ENCODE measurements at regions not wholly inside any gene's neighbourhood (a gene's known extent, or its start where the extent isn't known, plus 50 kb on each side); places are given as distances from the start of the nearest gene placed in this dataset.

DNA sequence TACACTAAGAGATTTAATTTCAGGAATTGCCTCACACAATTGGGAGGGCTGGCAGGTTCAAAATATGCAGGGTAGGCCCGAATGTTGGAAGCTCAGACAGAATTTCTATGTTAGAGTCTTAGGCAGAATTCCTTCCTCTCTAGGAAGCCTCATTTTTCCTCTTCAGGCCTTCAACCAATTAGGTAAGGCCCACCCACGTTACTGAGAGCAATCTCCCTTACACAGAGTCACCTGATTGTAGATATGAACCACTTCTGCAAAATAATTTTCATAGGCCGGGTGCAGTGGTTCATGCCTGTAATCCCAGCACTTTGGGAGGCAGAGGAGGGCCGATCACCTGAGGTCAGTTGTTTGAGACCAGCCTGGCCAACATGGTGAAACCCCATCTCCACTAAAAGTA lies 50.2 kb upstream of the HIVEP1 start:
- Histone ChIP-seq H3K27ac (replicated peaks) (no peak overlapping the region), H3K27me3 (ENCODE audit: insufficient read depth, poor library complexity, severe bottlenecking) (no peaks in the 10 kb centered on the region), H3K4me3 (replicated peaks; ENCODE audit: insufficient read depth, low read length) (no peak overlapping the region)
- TF ChIP-seq, protein P1, sequence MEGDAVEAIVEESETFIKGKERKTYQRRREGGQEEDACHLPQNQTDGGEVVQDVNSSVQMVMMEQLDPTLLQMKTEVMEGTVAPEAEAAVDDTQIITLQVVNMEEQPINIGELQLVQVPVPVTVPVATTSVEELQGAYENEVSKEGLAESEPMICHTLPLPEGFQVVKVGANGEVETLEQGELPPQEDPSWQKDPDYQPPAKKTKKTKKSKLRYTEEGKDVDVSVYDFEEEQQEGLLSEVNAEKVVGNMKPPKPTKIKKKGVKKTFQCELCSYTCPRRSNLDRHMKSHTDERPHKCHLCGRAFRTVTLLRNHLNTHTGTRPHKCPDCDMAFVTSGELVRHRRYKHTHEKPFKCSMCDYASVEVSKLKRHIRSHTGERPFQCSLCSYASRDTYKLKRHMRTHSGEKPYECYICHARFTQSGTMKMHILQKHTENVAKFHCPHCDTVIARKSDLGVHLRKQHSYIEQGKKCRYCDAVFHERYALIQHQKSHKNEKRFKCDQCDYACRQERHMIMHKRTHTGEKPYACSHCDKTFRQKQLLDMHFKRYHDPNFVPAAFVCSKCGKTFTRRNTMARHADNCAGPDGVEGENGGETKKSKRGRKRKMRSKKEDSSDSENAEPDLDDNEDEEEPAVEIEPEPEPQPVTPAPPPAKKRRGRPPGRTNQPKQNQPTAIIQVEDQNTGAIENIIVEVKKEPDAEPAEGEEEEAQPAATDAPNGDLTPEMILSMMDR (IDR thresholded peaks at IDR 0.05; ENCODE audit: insufficient read depth, low read length), result no peak
- TF ChIP-seq, protein P2, sequence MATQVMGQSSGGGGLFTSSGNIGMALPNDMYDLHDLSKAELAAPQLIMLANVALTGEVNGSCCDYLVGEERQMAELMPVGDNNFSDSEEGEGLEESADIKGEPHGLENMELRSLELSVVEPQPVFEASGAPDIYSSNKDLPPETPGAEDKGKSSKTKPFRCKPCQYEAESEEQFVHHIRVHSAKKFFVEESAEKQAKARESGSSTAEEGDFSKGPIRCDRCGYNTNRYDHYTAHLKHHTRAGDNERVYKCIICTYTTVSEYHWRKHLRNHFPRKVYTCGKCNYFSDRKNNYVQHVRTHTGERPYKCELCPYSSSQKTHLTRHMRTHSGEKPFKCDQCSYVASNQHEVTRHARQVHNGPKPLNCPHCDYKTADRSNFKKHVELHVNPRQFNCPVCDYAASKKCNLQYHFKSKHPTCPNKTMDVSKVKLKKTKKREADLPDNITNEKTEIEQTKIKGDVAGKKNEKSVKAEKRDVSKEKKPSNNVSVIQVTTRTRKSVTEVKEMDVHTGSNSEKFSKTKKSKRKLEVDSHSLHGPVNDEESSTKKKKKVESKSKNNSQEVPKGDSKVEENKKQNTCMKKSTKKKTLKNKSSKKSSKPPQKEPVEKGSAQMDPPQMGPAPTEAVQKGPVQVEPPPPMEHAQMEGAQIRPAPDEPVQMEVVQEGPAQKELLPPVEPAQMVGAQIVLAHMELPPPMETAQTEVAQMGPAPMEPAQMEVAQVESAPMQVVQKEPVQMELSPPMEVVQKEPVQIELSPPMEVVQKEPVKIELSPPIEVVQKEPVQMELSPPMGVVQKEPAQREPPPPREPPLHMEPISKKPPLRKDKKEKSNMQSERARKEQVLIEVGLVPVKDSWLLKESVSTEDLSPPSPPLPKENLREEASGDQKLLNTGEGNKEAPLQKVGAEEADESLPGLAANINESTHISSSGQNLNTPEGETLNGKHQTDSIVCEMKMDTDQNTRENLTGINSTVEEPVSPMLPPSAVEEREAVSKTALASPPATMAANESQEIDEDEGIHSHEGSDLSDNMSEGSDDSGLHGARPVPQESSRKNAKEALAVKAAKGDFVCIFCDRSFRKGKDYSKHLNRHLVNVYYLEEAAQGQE (IDR thresholded peaks at IDR 0.05; ENCODE audit: insufficient replicate concordance, low read depth), result no peak
- TF ChIP-seq POLR2AphosphoS5 (IDR thresholded peaks at IDR 0.05; ENCODE audit: low read depth), result no peak
- TF ChIP-seq SPI1 (IDR thresholded peaks at IDR 0.05; ENCODE audit: borderline replicate concordance, low read depth), result no peak
- TF ChIP-seq GABPA (IDR thresholded peaks at IDR 0.05; ENCODE audit: low read depth), result no peak
- no peak for DNase-seq (ENCODE audit: low read depth in 1 of 2, low spot score in 1 of 2)

DNA sequence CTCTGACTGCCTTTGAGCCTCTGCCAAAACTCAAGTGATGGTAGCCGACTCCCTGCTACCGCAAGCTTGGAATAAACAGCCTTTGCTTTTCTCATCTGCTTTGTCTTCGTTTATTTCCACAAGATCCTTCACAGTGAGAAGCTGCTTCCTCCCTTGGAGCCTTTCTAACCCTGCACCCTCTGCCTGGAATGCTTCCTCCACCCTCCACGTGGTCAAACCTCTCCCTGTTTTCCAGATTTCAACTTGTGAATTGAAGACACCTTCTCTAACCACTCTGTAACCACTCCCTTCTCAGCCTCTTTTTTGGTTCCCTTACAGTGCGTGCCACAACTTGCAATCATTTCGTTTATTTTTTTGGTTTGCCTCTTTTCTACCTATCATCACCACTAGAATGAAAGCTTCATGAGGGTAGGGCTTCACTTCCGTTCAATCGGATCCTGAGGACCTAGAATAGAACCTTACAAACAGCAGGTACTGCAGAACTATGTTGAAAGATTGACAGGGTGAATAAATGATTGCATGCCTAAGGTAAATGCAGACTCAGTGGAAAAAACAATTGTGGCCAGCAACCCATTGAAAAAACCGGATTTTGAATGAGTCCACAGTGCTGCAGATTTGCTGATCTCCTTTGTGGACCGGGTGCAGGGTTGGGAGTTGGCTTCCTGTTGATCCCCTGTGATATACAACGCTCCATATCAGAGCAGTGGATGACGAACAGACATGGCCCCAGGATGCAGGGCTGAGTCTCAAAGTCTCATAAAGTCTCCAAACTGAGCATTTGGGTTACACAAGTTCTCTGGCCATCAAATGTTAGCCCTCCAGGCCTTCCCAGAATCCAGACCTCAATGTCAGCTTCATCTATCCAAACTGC lies 51.0 kb upstream of the HIVEP1 start:
- no peak overlapping the region for H3K27ac ChIP-seq (replicated peaks)
- H3K4me3 ChIP-seq (replicated peaks; ENCODE audit: insufficient read depth, low read length), result no peak overlapping the region
- DNase-seq (ENCODE audit: low read depth in 1 of 2, low spot score in 1 of 2), result no peak
- TF ChIP-seq, protein P2 (IDR thresholded peaks at IDR 0.05; ENCODE audit: insufficient replicate concordance, low read depth), result no peak
- TF ChIP-seq, protein P1 (IDR thresholded peaks at IDR 0.05; ENCODE audit: insufficient read depth, low read length), result no peak
- TF ChIP-seq SPI1 (IDR thresholded peaks at IDR 0.05; ENCODE audit: borderline replicate concordance, low read depth), result no peak
- TF ChIP-seq POLR2AphosphoS5 (IDR thresholded peaks at IDR 0.05; ENCODE audit: low read depth), result no peak
- TF ChIP-seq GABPA (IDR thresholded peaks at IDR 0.05; ENCODE audit: low read depth), result no peak
- H3K27me3 ChIP-seq (ENCODE audit: insufficient read depth, poor library complexity, severe bottlenecking), result no peaks in the 10 kb centered on the region

DNA sequence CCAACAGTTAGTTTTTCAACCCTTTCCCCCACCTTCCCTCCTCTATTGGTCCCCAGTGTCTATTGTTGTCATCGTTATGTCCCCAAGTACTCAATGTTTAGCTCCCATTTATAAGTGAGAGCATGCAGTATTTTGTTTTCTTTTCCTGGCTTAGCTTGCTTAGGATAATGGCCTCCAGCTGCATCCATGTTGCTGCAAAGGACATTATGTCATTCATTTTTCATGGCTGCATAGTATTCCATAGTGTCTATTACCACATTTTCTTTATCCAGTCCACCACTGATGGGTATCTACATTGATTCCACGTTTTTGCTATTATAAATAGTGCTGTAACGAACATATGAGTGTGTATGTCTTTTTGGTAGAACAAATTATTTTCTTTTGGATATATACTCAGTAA lies 55.3 kb upstream of the HIVEP1 start:
- Histone ChIP-seq H3K27ac (replicated peaks) (no peak overlapping the region), H3K27me3 (ENCODE audit: insufficient read depth, poor library complexity, severe bottlenecking) (no peaks in the 10 kb centered on the region), H3K4me3 (replicated peaks; ENCODE audit: insufficient read depth, low read length) (no peak overlapping the region)
- no peak for DNase-seq (ENCODE audit: low read depth in 1 of 2, low spot score in 1 of 2)
- TF ChIP-seq GABPA (IDR thresholded peaks at IDR 0.05; ENCODE audit: low read depth) (no peak), SPI1 (IDR thresholded peaks at IDR 0.05; ENCODE audit: borderline replicate concordance, low read depth) (no peak)

DNA sequence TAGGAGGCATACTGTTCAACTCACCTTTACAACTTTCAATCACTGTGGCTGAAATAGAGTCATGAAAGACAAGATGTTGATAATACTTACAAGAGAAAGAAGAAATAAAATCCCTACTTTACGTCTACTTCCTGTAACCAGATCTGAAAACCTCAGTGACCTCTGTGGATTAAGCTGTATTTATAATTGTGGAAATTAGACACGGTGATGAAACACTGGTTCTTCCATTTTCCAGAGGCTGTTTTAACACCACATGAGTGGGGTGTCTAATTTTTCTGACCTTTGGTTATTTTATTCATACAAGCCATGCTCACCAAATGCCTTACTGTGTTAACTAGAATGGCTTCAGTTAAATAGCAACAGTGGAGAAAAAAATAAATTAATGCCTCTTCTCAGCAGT lies 58.5 kb upstream of the HIVEP1 start:
- Histone ChIP-seq H3K27me3 (ENCODE audit: insufficient read depth, poor library complexity, severe bottlenecking) (no peaks in the 10 kb centered on the region), H3K4me3 (replicated peaks; ENCODE audit: insufficient read depth, low read length) (no peak overlapping the region), H3K27ac (replicated peaks) (no peak overlapping the region)
- no peak for DNase-seq (ENCODE audit: low read depth in 1 of 2, low spot score in 1 of 2)
- TF ChIP-seq, protein P2 (IDR thresholded peaks at IDR 0.05; ENCODE audit: insufficient replicate concordance, low read depth), result no peak
- no peak for TF ChIP-seq SPI1 (IDR thresholded peaks at IDR 0.05; ENCODE audit: borderline replicate concordance, low read depth)
- no peak for TF ChIP-seq POLR2AphosphoS5 (IDR thresholded peaks at IDR 0.05; ENCODE audit: low read depth)
- TF ChIP-seq, protein P1 (IDR thresholded peaks at IDR 0.05; ENCODE audit: insufficient read depth, low read length), result no peak
- TF ChIP-seq GABPA (IDR thresholded peaks at IDR 0.05; ENCODE audit: low read depth), result no peak

Measured in HL-60 (cell line).